ENCODE measurements at regions not wholly inside any gene's neighbourhood (a gene's known extent, or its start where the extent isn't known, plus 50 kb on each side); places are given as distances from the start of the nearest gene placed in this dataset.
A peak's percentile ranks its signal among the peaks of the same experiment; 100 is the strongest.
"Not testable (repeated sequence)": the region's sequence is repeated elsewhere in the genome, so short reads cannot be mapped to it uniquely, and the experiment has no call there.

GRCh38 chr2:163086940-163087339 is 248.4 kb upstream of the KCNH7 start:
- no peaks in the 10 kb centered on the region for H4K20me1 ChIP-seq (ENCODE audit: insufficient read depth, low read length)
- no peak for DNase-seq
- 91% methylated on average over 1 of the region's 1 CpG for WGBS (ENCODE audit: insufficient coverage)
- H3K9me3 ChIP-seq (replicated peaks in 1 of 2; ENCODE audit: control insufficient read depth in 1 of 2, insufficient read depth in 1 of 2, low read length in 2 of 2), result peaks cover 3 to 4% of the 10 kb centered on the region in 2 donors
- no peak overlapping the region for H2AFZ ChIP-seq (ENCODE audit: insufficient read depth, low read depth, low read length, poor library complexity, severe bottlenecking)
- H3K27me3 ChIP-seq (ENCODE audit: control insufficient read depth in 2 of 2, insufficient read depth in 2 of 2, low read length in 2 of 2), result no peaks in the 10 kb centered on the region
- no peak overlapping the region for H3K4me3 Mint-ChIP-seq
- no peaks in the 10 kb centered on the region for H3K79me2 ChIP-seq (ENCODE audit: insufficient read depth, low read length)
- TF ChIP-seq CTCF (IDR thresholded peaks at IDR 0.05), result no peak
- no peaks in the 10 kb centered on the region for H3K4me1 Mint-ChIP-seq
- no peaks in the 10 kb centered on the region for H3K36me3 ChIP-seq (replicated peaks in 1 of 2; ENCODE audit: control insufficient read depth in 1 of 2, insufficient read depth in 2 of 2, low read length in 2 of 2)
- no peaks in the 10 kb centered on the region for H3K36me3 Mint-ChIP-seq
- no peak overlapping the region for H3K4me3 ChIP-seq (replicated peaks in 1 of 3; ENCODE audit: low read depth in 2 of 3, low read length in 3 of 3)
- H3K9me3 Mint-ChIP-seq, result peaks cover 0 to 6% (median 1%) of the 10 kb centered on the region in 7 donors
- H3K9ac ChIP-seq (ENCODE audit: insufficient read depth, low read length, poor library complexity, severe bottlenecking), result no peak overlapping the region
- H3K27ac ChIP-seq (ENCODE audit: low read depth in 1 of 2, low read length in 2 of 2), result no peak overlapping the region
- intact Hi-C loops (cut with micrococcal nuclease), result no loop called here
- no peak overlapping the region for H3K27ac Mint-ChIP-seq
- peaks cover 0 to 3% (median 2%) of the 10 kb centered on the region in 3 donors for H3K27me3 Mint-ChIP-seq (ENCODE audit: low read depth in 3 of 3)
- no peak overlapping the region for H3K4me2 ChIP-seq (replicated peaks; ENCODE audit: extremely low read depth, low read length, poor library complexity, severe bottlenecking)
- no peaks in the 10 kb centered on the region for H3K4me1 ChIP-seq (ENCODE audit: control insufficient read depth in 1 of 2, insufficient read depth in 2 of 2, low read length in 2 of 2)

- DNase-seq; H2AFZ ChIP-seq (ENCODE audit: insufficient read depth, low read depth, low read length, poor library complexity, severe bottlenecking); H3K27me3 Mint-ChIP-seq (ENCODE audit: low read depth in 3 of 3); H3K9ac ChIP-seq (ENCODE audit: insufficient read depth, low read length, poor library complexity, severe bottlenecking); H3K27ac ChIP-seq (ENCODE audit: low read depth in 1 of 2, low read length in 2 of 2); H3K27me3 ChIP-seq (ENCODE audit: control insufficient read depth in 2 of 2, insufficient read depth in 2 of 2, low read length in 2 of 2); H3K4me1 ChIP-seq (ENCODE audit: control insufficient read depth in 1 of 2, insufficient read depth in 2 of 2, low read length in 2 of 2); H3K9me3 Mint-ChIP-seq; H3K9me3 ChIP-seq (replicated peaks in 1 of 2; ENCODE audit: control insufficient read depth in 1 of 2, insufficient read depth in 1 of 2, low read length in 2 of 2); H3K4me3 ChIP-seq (replicated peaks in 1 of 3; ENCODE audit: low read depth in 2 of 3, low read length in 3 of 3); H4K20me1 ChIP-seq (ENCODE audit: insufficient read depth, low read length); H3K36me3 Mint-ChIP-seq; H3K4me3 Mint-ChIP-seq; H3K4me1 Mint-ChIP-seq; H3K36me3 ChIP-seq (replicated peaks in 1 of 2; ENCODE audit: control insufficient read depth in 1 of 2, insufficient read depth in 2 of 2, low read length in 2 of 2); H3K79me2 ChIP-seq (ENCODE audit: insufficient read depth, low read length); intact Hi-C loops (cut with micrococcal nuclease); H3K4me2 ChIP-seq (replicated peaks; ENCODE audit: extremely low read depth, low read length, poor library complexity, severe bottlenecking): not testable (repeated sequence)
- peak overlapping the region in 1 of 7 donors; percentile 27 for H3K27ac Mint-ChIP-seq
- WGBS (ENCODE audit: insufficient coverage), result 97% methylated on average over 6 of the region's 12 CpGs
These were observed 246.9 kb upstream of the KCNH7 start for GRCh38 chr2:163085366-163086024.

Measured in CD14-positive monocyte (primary cell).